AG04450 (cell line): ENCODE measurements at regions not wholly inside any gene's neighbourhood (a gene's known extent, or its start where the extent isn't known, plus 50 kb on each side); places are given as distances from the start of the nearest gene placed in this dataset.

ENCODE experiments used
- CTCF ChIA-PET: fragments of 300-600, 350-600 bp; formaldehyde crosslinking; extraction: SDS; loops from one replicate; lab custom pipeline; 2022; ENCODE audit warnings: antibody characterized with exemption, inconsistent platforms; lab: Charles Lee
- POLR2A ChIA-PET: fragments of 350-600 bp; formaldehyde crosslinking; extraction: SDS; loops from one replicate; lab custom pipeline; 2021; ENCODE audit warnings: antibody characterized with exemption, inconsistent platforms; lab: Yijun Ruan, JAX
- DNase-seq: peaks from one replicate; pipeline ENCODE4 v3.0.0-alpha.2; 2011; ENCODE audit warnings: low read depth, low spot score
- H3K27ac ChIP-seq: one replicate; pipeline ENCODE4 v1.5.1; 2012; ENCODE audit warnings: low read depth, low read length, control low read depth
- H3K27me3 ChIP-seq: one replicate; pipeline ENCODE4 v1.6.0; 2012; ENCODE audit warnings: low read length; ENCODE audit not compliant: control insufficient read depth, insufficient read depth
- H3K4me3 ChIP-seq: 2 replicates; pipeline ENCODE4 v1.5.1; 2011; ENCODE audit warnings: mild to moderate bottlenecking, low read depth, low read length, control low read depth
- H3K9me3 ChIP-seq: 2 replicates; pipeline ENCODE4 v1.5.1; 2012; ENCODE audit warnings: low read length; ENCODE audit not compliant: control insufficient read depth, insufficient read depth
- CTCF ChIP-seq: IDR thresholded peaks from 2 replicates; pipeline ENCODE4 v1.5.1; 2011; ENCODE audit warnings: low read depth, low read length, control low read depth, inconsistent platforms

GRCh38 chr17:63124536-63124935 is 158.5 kb downstream of the TANC2 start:
- H3K4me3 ChIP-seq, result no peak overlapping the region
- POLR2A ChIA-PET, result no interaction called here
- no peak for DNase-seq
- no peak overlapping the region for H3K27ac ChIP-seq
- CTCF ChIA-PET, result interaction anchor here (1.4 kb wide), 1 partner anchor 282 kb away, joined by 4 read pairs; no protein-coding TSS in a partner anchor
- H3K27me3 ChIP-seq, result no peaks in the 10 kb centered on the region
- H3K9me3 ChIP-seq, result no peaks in the 10 kb centered on the region; the same call in 1 of the 2 replicates
- TF ChIP-seq CTCF, result no peak

GRCh38 chr17:63124958-63125357 is 158.9 kb downstream of the TANC2 start:
- Histone ChIP-seq H3K9me3 (no peaks in the 10 kb centered on the region; the same call in 1 of the 2 replicates), H3K27me3 (no peaks in the 10 kb centered on the region), H3K4me3 (no peak overlapping the region), H3K27ac (no peak overlapping the region)
- ChIA-PET POLR2A (no interaction called here), CTCF (interaction anchor here (1.4 kb wide), 1 partner anchor 281 kb away, joined by 4 read pairs; no protein-coding TSS in a partner anchor)
- no peak for TF ChIP-seq CTCF
- no peak for DNase-seq

GRCh38 chr17:63125987-63126386 is 160.0 kb downstream of the TANC2 start:
- ChIA-PET CTCF (no interaction called here), POLR2A (no interaction called here)
- no peak overlapping the region for H3K27ac ChIP-seq
- no peaks in the 10 kb centered on the region for H3K27me3 ChIP-seq
- no peak for TF ChIP-seq CTCF
- H3K4me3 ChIP-seq, result no peak overlapping the region
- no peak for DNase-seq
- no peaks in the 10 kb centered on the region; the same call in 1 of the 2 replicates for H3K9me3 ChIP-seq

GRCh38 chr17:63126607-63127006 is 160.6 kb downstream of the TANC2 start:
- CTCF ChIA-PET, result interaction anchor here (1.0 kb wide), 1 partner anchor 12 kb away, joined by 4 read pairs; no protein-coding TSS in a partner anchor
- no peaks in the 10 kb centered on the region for H3K27me3 ChIP-seq
- POLR2A ChIA-PET, result no interaction called here
- no peaks in the 10 kb centered on the region; the same call in 1 of the 2 replicates for H3K9me3 ChIP-seq
- no peak for DNase-seq
- no peak overlapping the region for H3K27ac ChIP-seq
- no peak overlapping the region for H3K4me3 ChIP-seq
- no peak for TF ChIP-seq CTCF

GRCh38 chr17:63132459-63132911 is 166.4 kb downstream of the TANC2 start:
- POLR2A ChIA-PET, result interaction anchor here (0.6 kb wide), 1 partner anchor 9 kb away, joined by 8 read pairs; no protein-coding TSS in a partner anchor
- H3K27me3 ChIP-seq, result no peaks in the 10 kb centered on the region
- H3K9me3 ChIP-seq, result no peaks in the 10 kb centered on the region
- CTCF ChIA-PET, result interaction anchor here (0.7 to 1.0 kb wide), 2 partner anchors 20 to 50 kb away, joined by 4 read pairs; no protein-coding TSS in a partner anchor
- H3K27ac ChIP-seq, result no peak overlapping the region
- DNase-seq, result no peak
- no peak for TF ChIP-seq CTCF
- H3K4me3 ChIP-seq, result no peak overlapping the region
